B cell (primary cell): ENCODE measurements at regions not wholly inside any gene's neighbourhood (a gene's known extent, or its start where the extent isn't known, plus 50 kb on each side); places are given as distances from the start of the nearest gene placed in this dataset.

Source experiments
- ATAC-seq: fragments of 200-7000 bp; cut with Tn5 transposase; one replicate; pipeline ENCODE4 v1.10.0; 2021; ENCODE audit warnings: low read depth, mild to moderate bottlenecking, moderate number of reproducible peaks, moderate library complexity
- CTCF ChIA-PET: fragments of 350-600 bp; sonication (Branson Sonifier 250); formaldehyde crosslinking; loops from one replicate; lab custom pipeline; 2021; ENCODE audit warnings: antibody characterized with exemption, inconsistent platforms; lab: Charles Lee
- POLR2A ChIA-PET: fragments of 350-600 bp; sonication (Branson Sonifier 250); formaldehyde crosslinking; loops from one replicate; lab custom pipeline; 2021; ENCODE audit warnings: antibody characterized with exemption; lab: Charles Lee
- DNase-seq: peaks from one replicate; pipeline ENCODE4 v3.0.0; 2013
- H2AFZ ChIP-seq: 2 replicates; pipeline ENCODE4 v1.6.1; 2012; ENCODE audit warnings: mild to moderate bottlenecking, low read depth, low read length; ENCODE audit not compliant: insufficient read depth, poor library complexity, severe bottlenecking
- H3K27ac ChIP-seq, 2 donors: 1 replicate in 1 of 2; 2 replicates in 1 of 2; pipeline ENCODE4 v1.5.1; 2012 to 2013; ENCODE audit warnings: low read length in 2 of 2, mild to moderate bottlenecking in 2 of 2, moderate library complexity in 1 of 2
- H3K27me3 ChIP-seq, 4 experiments: fragments of 200-600 bp in 1 of 4; sonication (generic) in 1 of 4; replicated peaks in 1 of 4; 1 replicate in 2 of 4; 2 replicates in 2 of 4; pipeline versions ENCODE4 v1.6.1 to v1.7.0; 2013 to 2016; ENCODE audit warnings: low read length in 3 of 4, mild to moderate bottlenecking in 2 of 4, mixed read lengths in 1 of 4, moderate library complexity in 1 of 4; ENCODE audit not compliant: insufficient read depth in 4 of 4, control insufficient read depth in 3 of 4; ENCODE audit errors: control extremely low read depth in 1 of 4
- H3K36me3 ChIP-seq, 2 experiments: replicated peaks in 1 of 2; 1 replicate in 1 of 2; 2 replicates in 1 of 2; pipeline versions ENCODE4 v1.6.1 to v1.7.1; 2013; ENCODE audit warnings: low read length in 1 of 2; ENCODE audit not compliant: insufficient read depth in 2 of 2, control insufficient read depth in 1 of 2; ENCODE audit errors: control extremely low read depth in 1 of 2, extremely low read depth in 1 of 2
- H3K4me1 ChIP-seq, 2 donors: fragments of 200-600 bp in 1 of 2; sonication (generic) in 1 of 2; 1 replicate in 1 of 2; 2 replicates in 1 of 2; pipeline versions ENCODE4 v1.5.1 to v1.6.1; 2013 to 2017; ENCODE audit warnings: low read length in 2 of 2; ENCODE audit not compliant: control insufficient read depth in 2 of 2, insufficient read depth in 2 of 2
- H3K4me2 ChIP-seq: replicated peaks from 2 replicates; pipeline ENCODE3; 2012; ENCODE audit warnings: mild to moderate bottlenecking, low read depth, low read length; ENCODE audit not compliant: poor library complexity, severe bottlenecking
- H3K4me3 ChIP-seq, 5 experiments: fragments of 200-600 bp in 1 of 5; sonication (generic) in 1 of 5; 1 replicate in 3 of 5; 2 replicates in 2 of 5; pipeline versions ENCODE4 v1.5.1 to v1.7.0; 2011 to 2016; ENCODE audit warnings: low read length in 4 of 5, mild to moderate bottlenecking in 4 of 5, low read depth in 2 of 5, control low read depth in 1 of 5, moderate library complexity in 1 of 5; ENCODE audit not compliant: insufficient read depth in 1 of 5; ENCODE audit errors: control extremely low read depth in 1 of 5, extremely low read depth in 1 of 5
- H3K79me2 ChIP-seq: fragments of 200-600 bp; sonication (generic); one replicate; pipeline ENCODE4 v1.6.0; 2016; ENCODE audit warnings: low read length; ENCODE audit not compliant: control insufficient read depth, insufficient read depth
- H3K9ac ChIP-seq: fragments of 200-600 bp; sonication (generic); 2 replicates; pipeline ENCODE4 v1.6.1; 2017; ENCODE audit warnings: mild to moderate bottlenecking, low read length, moderate library complexity
- H3K9me3 ChIP-seq, 3 donors: one replicate each; pipeline versions ENCODE4 v1.6.1 to v1.7.1; 2013; ENCODE audit warnings: low read length in 2 of 3; ENCODE audit not compliant: control insufficient read depth in 2 of 3, insufficient read depth in 1 of 3; ENCODE audit errors: control extremely low read depth in 1 of 3
- H4K20me1 ChIP-seq: 2 replicates; pipeline ENCODE4 v1.6.0; 2012; ENCODE audit warnings: mild to moderate bottlenecking, low read length; ENCODE audit not compliant: insufficient read depth, control insufficient read depth, poor library complexity, severe bottlenecking
- H3K27ac Mint-ChIP-seq: one replicate; pipeline ENCODE4 v1.8.0; 2021; ENCODE audit warnings: mixed read lengths
- H3K27me3 Mint-ChIP-seq: one replicate; pipeline ENCODE4 v1.8.0; 2021; ENCODE audit warnings: mixed read lengths
- H3K4me1 Mint-ChIP-seq: one replicate; pipeline ENCODE4 v1.8.0; 2021; ENCODE audit warnings: mixed read lengths
- H3K4me3 Mint-ChIP-seq: one replicate; pipeline ENCODE4 v1.8.0; 2021; ENCODE audit warnings: mixed read lengths
- H3K9me3 Mint-ChIP-seq: one replicate; pipeline ENCODE4 v1.8.0; 2022; ENCODE audit warnings: mixed read lengths; ENCODE audit not compliant: insufficient read depth
- CTCF ChIP-seq: fragments of 200-600 bp; IDR thresholded peaks from one replicate; pipeline ENCODE4 v1.8.0; 2022; ENCODE audit warnings: antibody characterized with exemption, mild to moderate bottlenecking
- EZH2 ChIP-seq: IDR thresholded peaks from 2 replicates; pipeline ENCODE4 v1.6.1; 2012; ENCODE audit warnings: borderline replicate concordance, low read depth, mild to moderate bottlenecking, moderate library complexity, low read length; ENCODE audit not compliant: insufficient read depth, poor library complexity, severe bottlenecking
- WGBS: methylation state at CpG from one replicate; pipeline ENCODE4 v1.1.5; 2013; ENCODE audit warnings: missing lambda C conversion rate; ENCODE audit not compliant: insufficient coverage; 5-methylcytosine and 5-hydroxymethylcytosine counted together
- intact Hi-C: fragments of 100-400 bp; cut with micrococcal nuclease; formaldehyde crosslinking; loops from one replicate; pipeline ENCODE4 v1.10.0; 2022

GRCh38 chr5:71957292-71957898, 149.9 kb upstream of the MAP1B start:
- DNase-seq (no peak), ATAC-seq (no peak)
- no peak overlapping the region for H2AFZ ChIP-seq
- Mint-ChIP-seq H3K4me1 (no peaks in the 10 kb centered on the region), H3K9me3 (no peaks in the 10 kb centered on the region), H3K4me3 (no peak overlapping the region), H3K27me3 (peaks cover 4% of the 10 kb centered on the region), H3K27ac (no peak overlapping the region)
- H3K36me3 ChIP-seq: no peaks in the 10 kb centered on the region
- TF ChIP-seq CTCF: no peak
- TF ChIP-seq EZH2: no peak
- ChIA-PET POLR2A (no interaction called here), CTCF (no interaction called here)
- H3K9ac ChIP-seq: no peak overlapping the region
- intact Hi-C loops: no loop called here
- peaks cover 0 to 3% (median 0%) of the 10 kb centered on the region in 4 experiments for H3K27me3 ChIP-seq
- no peaks in the 10 kb centered on the region for H3K9me3 ChIP-seq
- no peaks in the 10 kb centered on the region for H3K79me2 ChIP-seq
- H3K4me3 ChIP-seq: no peak overlapping the region
- H3K27ac ChIP-seq: no peak overlapping the region
- WGBS: no CpG with 5 or more reads among the region's 5 CpGs
- no peak overlapping the region for H3K4me2 ChIP-seq
- no peaks in the 10 kb centered on the region for H4K20me1 ChIP-seq
- H3K4me1 ChIP-seq: no peaks in the 10 kb centered on the region

GRCh38 chr5:71960195-71960594, 147.1 kb upstream of the MAP1B start:
- ATAC-seq: no peak
- POLR2A ChIA-PET: no interaction called here

More at GRCh38 chr5:71960195-71960594, 147.1 kb upstream of the MAP1B start:
- TF ChIP-seq CTCF: no peak
- TF ChIP-seq EZH2: no peak
- H3K4me1 Mint-ChIP-seq: no peaks in the 10 kb centered on the region
- 87% methylated on average over 3 of the region's 4 CpGs for WGBS
- no peak overlapping the region for H3K4me2 ChIP-seq
- H3K9me3 ChIP-seq: no peaks in the 10 kb centered on the region
- H2AFZ ChIP-seq: no peak overlapping the region
- H3K27ac ChIP-seq: no peak overlapping the region
- no peaks in the 10 kb centered on the region for H3K9me3 Mint-ChIP-seq
- no peaks in the 10 kb centered on the region for H3K27me3 Mint-ChIP-seq
- H3K4me1 ChIP-seq: no peaks in the 10 kb centered on the region
- no peaks in the 10 kb centered on the region for H4K20me1 ChIP-seq
- H3K27ac Mint-ChIP-seq: no peak overlapping the region
- no peaks in the 10 kb centered on the region for H3K36me3 ChIP-seq
- no peak for DNase-seq
- no peak overlapping the region for H3K4me3 Mint-ChIP-seq
- intact Hi-C loops: no loop called here
- H3K4me3 ChIP-seq: no peak overlapping the region
- CTCF ChIA-PET: no interaction called here
- no peaks in the 10 kb centered on the region for H3K79me2 ChIP-seq
- no peak overlapping the region for H3K9ac ChIP-seq
- H3K27me3 ChIP-seq: no peaks in the 10 kb centered on the region
